Stimulated activated CD4-positive, alpha-beta T cell treated with anti-CD3 and anti-CD28 coated beads, Interleukin-1b, Interleukin-23, amount 100 ng/mL, for 4 hours (primary cell): ENCODE measurements at regions not wholly inside any gene's neighbourhood (a gene's known extent, or its start where the extent isn't known, plus 50 kb on each side); places are given as distances from the start of the nearest gene placed in this dataset.
"Not testable (repeated sequence)": the region's sequence is repeated elsewhere in the genome, so short reads cannot be mapped to it uniquely, and the experiment has no call there.

ENCODE experiments used
- DNase-seq, 2 donors: peaks; one replicate each; pipeline ENCODE4 v3.0.0-alpha.2; 2020; ENCODE audit warnings: low read depth in 2 of 2

- no peak for DNase-seq
Measured at GRCh38 chr2:225837328-225837727, 437.8 kb downstream of the NYAP2 start.

GRCh38 chr2:225824748-225825449, 425.4 kb downstream of the NYAP2 start:
- no peak for DNase-seq

- no peak for DNase-seq
Measured at GRCh38 chr2:225821351-225821750, 421.8 kb downstream of the NYAP2 start.

- no peak for DNase-seq
Measured at GRCh38 chr2:225820826-225821225, 421.3 kb downstream of the NYAP2 start.

GRCh38 chr2:225814554-225814953, 415.0 kb downstream of the NYAP2 start:
- DNase-seq: no peak

GRCh38 chr2:225806105-225806504, 406.6 kb downstream of the NYAP2 start:
- DNase-seq: no peak

GRCh38 chr2:225802076-225802475, 402.6 kb downstream of the NYAP2 start:
- not testable (repeated sequence) for DNase-seq

- DNase-seq: no peak
Measured at GRCh38 chr2:225797394-225797793, 397.9 kb downstream of the NYAP2 start.

- DNase-seq: no peak
Measured at GRCh38 chr2:225794652-225795400, 395.3 kb downstream of the NYAP2 start.

- DNase-seq: no peak
Measured at GRCh38 chr2:225793736-225794550, 394.4 kb downstream of the NYAP2 start.

- no peak for DNase-seq
Measured at GRCh38 chr2:225788571-225789094, 389.1 kb downstream of the NYAP2 start.

- DNase-seq: no peak
Measured at GRCh38 chr2:225787497-225787896, 388.0 kb downstream of the NYAP2 start.

GRCh38 chr2:225781991-225782390, 382.5 kb downstream of the NYAP2 start:
- DNase-seq: no peak

GRCh38 chr2:225781145-225781544, 381.6 kb downstream of the NYAP2 start:
- DNase-seq: no peak

- no peak for DNase-seq
Measured at GRCh38 chr2:225779829-225780228, 380.3 kb downstream of the NYAP2 start.

- DNase-seq: no peak
Measured at GRCh38 chr2:225773148-225773547, 373.6 kb downstream of the NYAP2 start.

GRCh38 chr2:225771701-225772100, 372.2 kb downstream of the NYAP2 start:
- no peak for DNase-seq

GRCh38 chr2:225768741-225769140, 369.2 kb downstream of the NYAP2 start:
- DNase-seq: no peak

GRCh38 chr2:225766431-225766830, 366.9 kb downstream of the NYAP2 start:
- no peak for DNase-seq

GRCh38 chr2:225765820-225766219, 366.3 kb downstream of the NYAP2 start:
- no peak for DNase-seq

- no peak for DNase-seq
Measured at GRCh38 chr2:225764346-225764745, 364.8 kb downstream of the NYAP2 start.

- no peak for DNase-seq
Measured at GRCh38 chr2:225763711-225764110, 364.2 kb downstream of the NYAP2 start.
